HepG2 (cell line): ENCODE measurements at regions not wholly inside any gene's neighbourhood (a gene's known extent, or its start where the extent isn't known, plus 50 kb on each side); places are given as distances from the start of the nearest gene placed in this dataset.

Experiments used
- ATAC-seq: fragments of 200-7000 bp; cut with Tn5 transposase; 3 replicates; pipeline ENCODE4 v1.9.1; 2020; ENCODE audit warnings: mild to moderate bottlenecking, moderate library complexity
- BruUV-seq: library from RNA; stranded (reverse); fragments of 400-500 nt; replicated peaks from 2 replicates; lab custom pipeline; 2021; lab: Mats Ljungman, UMichigan
- CTCF ChIA-PET: fragments of 300-600 bp; formaldehyde crosslinking; extraction: SDS; loops from one replicate; lab custom pipeline; 2021; ENCODE audit warnings: low total read pairs, inconsistent platforms, low intra/inter-chr PET ratio; lab: Yijun Ruan, JAX
- POLR2A ChIA-PET: fragments of 350-600 bp; sonication (Branson Sonifier 250); formaldehyde crosslinking; loops from one replicate; lab custom pipeline; 2020; ENCODE audit warnings: antibody characterized with exemption, inconsistent platforms; lab: Yijun Ruan, JAX
- DNase-seq: peaks from one replicate; pipeline ENCODE4 v3.0.0-alpha.2; 2015; ENCODE audit warnings: low spot score
- FAIRE-seq: peaks from 3 replicates; lab custom pipeline; 2011; peaks lifted over from hg19 to GRCh38; lab: Jason Lieb, UNC
- H2AFZ ChIP-seq: one replicate; pipeline ENCODE4 v1.6.1; 2011; ENCODE audit warnings: low read length, inconsistent platforms
- H3K27ac ChIP-seq: fragments of 300-600 bp; 3 replicates; pipeline ENCODE4 v1.8.0; 2011; ENCODE audit warnings: mixed run types, mild to moderate bottlenecking, mixed read lengths, low read length, inconsistent platforms; ENCODE audit not compliant: insufficient read depth; ENCODE audit errors: extremely low read length
- H3K27me3 ChIP-seq, 2 experiments: fragments of 200-600 bp in 1 of 2; 2 replicates in 1 of 2; 3 replicates in 1 of 2; pipeline versions ENCODE4 v1.6.0 to v1.8.0; 2011; ENCODE audit warnings: low read length in 2 of 2, mild to moderate bottlenecking in 2 of 2, moderate library complexity in 2 of 2, inconsistent platforms in 1 of 2; ENCODE audit not compliant: insufficient read depth in 2 of 2, control insufficient read depth in 1 of 2
- H3K36me3 ChIP-seq, 2 experiments: fragments of 200-600 bp in 1 of 2; replicated peaks in 1 of 2; 2 replicates in 1 of 2; 3 replicates in 1 of 2; pipeline versions ENCODE4 v1.5.1 to v1.8.0; 2011; ENCODE audit warnings: low read length in 2 of 2, inconsistent platforms in 1 of 2; ENCODE audit not compliant: insufficient read depth in 2 of 2, control insufficient read depth in 1 of 2
- H3K4me1 ChIP-seq: 2 replicates; pipeline ENCODE4 v1.5.1; 2012; ENCODE audit warnings: low read length, inconsistent platforms; ENCODE audit not compliant: insufficient read depth
- H3K4me2 ChIP-seq: 2 replicates; pipeline ENCODE4 v1.6.0; 2011; ENCODE audit warnings: low read depth, low read length, inconsistent platforms
- H3K4me3 ChIP-seq, 3 experiments: fragments of 200-600 bp in 1 of 3; sonication (generic), shearing (Covaris generic) in 1 of 3; replicated peaks in 1 of 3; 2 replicates each; pipeline ENCODE4 v1.5.1; 2011 to 2016; ENCODE audit warnings: low read length in 3 of 3, inconsistent platforms in 2 of 3, low read depth in 2 of 3, mild to moderate bottlenecking in 2 of 3, control low read depth in 1 of 3, mixed read lengths in 1 of 3; ENCODE audit not compliant: insufficient read depth in 1 of 3
- H3K79me2 ChIP-seq: one replicate; pipeline ENCODE4 v1.6.1; 2011; ENCODE audit warnings: low read length, inconsistent platforms; ENCODE audit not compliant: insufficient read depth
- H3K9ac ChIP-seq: 2 replicates; pipeline ENCODE4 v1.6.0; 2011; ENCODE audit warnings: mild to moderate bottlenecking, low read depth, low read length, inconsistent platforms; ENCODE audit not compliant: insufficient read depth
- H3K9me3 ChIP-seq: 2 replicates; pipeline ENCODE4 v1.5.1; 2012; ENCODE audit warnings: mild to moderate bottlenecking, low read length
- H4K20me1 ChIP-seq: 2 replicates; pipeline ENCODE4 v1.6.0; 2011; ENCODE audit warnings: inconsistent platforms, mild to moderate bottlenecking, low read length, moderate library complexity; ENCODE audit not compliant: insufficient read depth
- CENPBD1 ChIP-seq: sonication (generic); formaldehyde crosslinking; IDR thresholded peaks from 2 replicates; pipeline ENCODE4 v1.8.0; 2022; ENCODE audit warnings: missing genetic modification reagents, low read depth, mild to moderate bottlenecking, borderline replicate concordance
- HDAC6 ChIP-seq: fragments of 200-600 bp; sonication (generic); IDR thresholded peaks from 2 replicates; pipeline ENCODE4 v1.7.0; 2017; ENCODE audit warnings: mild to moderate bottlenecking, antibody characterized with exemption, low read length, low read depth
- IKZF4 ChIP-seq: sonication (generic); formaldehyde crosslinking; IDR thresholded peaks from 2 replicates; pipeline ENCODE4 v1.5.1; 2020; ENCODE audit warnings: borderline replicate concordance, mild to moderate bottlenecking, low read depth, missing genetic modification reagents; ENCODE audit errors: not compliant biosample characterization
- KLF12 ChIP-seq: sonication (generic); formaldehyde crosslinking; IDR thresholded peaks from 2 replicates; pipeline ENCODE4 v1.4.0; 2020; ENCODE audit warnings: missing genetic modification reagents, borderline replicate concordance
- MAFF ChIP-seq: IDR thresholded peaks from 2 replicates; pipeline ENCODE4 v1.6.1; 2011; ENCODE audit warnings: low read depth, low read length, improper control_type of control experiment
- MAFK ChIP-seq, 2 experiments: IDR thresholded peaks in 1 of 2; conservative IDR thresholded peaks in 1 of 2; 2 replicates each; pipeline ENCODE4 v1.6.1; 2011; ENCODE audit warnings: improper control_type of control experiment in 2 of 2, low read length in 2 of 2
- NFATC3 ChIP-seq: sonication (generic); formaldehyde crosslinking; IDR thresholded peaks from 2 replicates; pipeline ENCODE4 v1.5.1; 2020; ENCODE audit warnings: mild to moderate bottlenecking, missing genetic modification reagents
- SMYD3 ChIP-seq: sonication (generic); formaldehyde crosslinking; IDR thresholded peaks from 2 replicates; pipeline ENCODE4 v1.8.1; 2023; ENCODE audit warnings: mild to moderate bottlenecking, missing genetic modification reagents
- TP53 ChIP-seq: sonication (generic); formaldehyde crosslinking; conservative IDR thresholded peaks from 2 replicates; pipeline ENCODE4 v1.4.0; 2020; ENCODE audit warnings: missing genetic modification reagents
- ZFP1 ChIP-seq: IDR thresholded peaks from 2 replicates; pipeline ENCODE4 v1.6.1; 2016
- ZNF205 ChIP-seq: IDR thresholded peaks from 2 replicates; pipeline ENCODE4 v1.6.1; 2018; ENCODE audit warnings: missing biosample characterization, missing genetic modification reagents
- WGBS: methylation state at CpG from one replicate; pipeline ENCODE4 v1.1.6; 2017; ENCODE audit warnings: low lambda C conversion rate; 5-methylcytosine and 5-hydroxymethylcytosine counted together
- in situ Hi-C: cut with HindIII; loops from 2 replicates; pipeline ENCODE4 v1.10.0; 2017; ENCODE audit warnings: low pct_unique_long_range_greater_than_20kb; ENCODE audit not compliant: extremely low pct_ligation_motif_present
- intact Hi-C: fragments of 100-400 bp; cut with micrococcal nuclease; formaldehyde crosslinking; loops from one replicate; pipeline ENCODE4 v1.10.0; 2022; ENCODE audit not compliant: unreplicated experiment

- no peaks in the 10 kb centered on the region for H3K36me3 ChIP-seq
- intact Hi-C loops, result no loop called here
- H3K4me3 ChIP-seq, result no peak overlapping the region
- H2AFZ ChIP-seq, result no peak overlapping the region
- H3K27ac ChIP-seq, result no peak overlapping the region
- peaks cover 24% of the 10 kb centered on the region for H3K9me3 ChIP-seq
- no peaks in the 10 kb centered on the region for H3K27me3 ChIP-seq
- CTCF ChIA-PET, result no interaction called here
- TF ChIP-seq HDAC6 (no peak), KLF12 (CRISPR knock-in tag) (no peak), ZFP1 (CRISPR knock-in tag) (peak; percentile 95)
- TF ChIP-seq, all 625 proteins: peak for 1
- no TSS peak for BruUV-seq
- Histone ChIP-seq H3K9ac (no peak overlapping the region), H3K4me1 (no peaks in the 10 kb centered on the region), H4K20me1 (no peaks in the 10 kb centered on the region), H3K4me2 (no peak overlapping the region), H3K79me2 (no peaks in the 10 kb centered on the region)
- DNase-seq, result no peak
- POLR2A ChIA-PET, result no interaction called here
- no peak for FAIRE-seq
- in situ Hi-C loops, result no loop called here
- WGBS, result 1% methylated on average over 2 of the region's 2 CpGs
- no peak for ATAC-seq
These were observed 142.8 kb downstream of the LPIN1 start for GRCh38 chr2:11889101-11889850.

GRCh38 chr2:11889854-11890253, 143.4 kb downstream of the LPIN1 start:
- Histone ChIP-seq H3K79me2 (no peaks in the 10 kb centered on the region), H3K4me1 (no peaks in the 10 kb centered on the region), H4K20me1 (no peaks in the 10 kb centered on the region), H3K27ac (no peak overlapping the region), H3K4me2 (no peak overlapping the region), H3K27me3 (no peaks in the 10 kb centered on the region), H2AFZ (no peak overlapping the region)
- in situ Hi-C loops (no loop called here), intact Hi-C loops (no loop called here)
- no peak for DNase-seq
- no peak for FAIRE-seq
- CTCF ChIA-PET, result no interaction called here
- POLR2A ChIA-PET, result no interaction called here
- TF ChIP-seq CENPBD1 (CRISPR knock-in tag), result no peak
- peak; percentile 94 to 98 for TF ChIP-seq MAFK (conservative IDR thresholded peaks at IDR 0.05 in 1 of 2, IDR thresholded peaks at IDR 0.05 in 1 of 2; ENCODE audit: low read length in 2 of 2)
- TF ChIP-seq MAFF, result peak; percentile 94
- no peak for TF ChIP-seq ZNF205 (CRISPR knock-in tag)
- TF ChIP-seq TP53 (CRISPR knock-in tag), result no peak
- no peak for TF ChIP-seq SMYD3
- no peak for TF ChIP-seq IKZF4 (CRISPR knock-in tag)
- no peak for TF ChIP-seq NFATC3 (CRISPR knock-in tag)
- TF ChIP-seq, all 625 proteins: peak for 2
- no peak overlapping the region for H3K4me3 ChIP-seq
- H3K36me3 ChIP-seq, result no peaks in the 10 kb centered on the region
- no TSS peak for BruUV-seq
- peaks cover 29% of the 10 kb centered on the region for H3K9me3 ChIP-seq
- no peak for ATAC-seq
- no peak overlapping the region for H3K9ac ChIP-seq
- WGBS, result 0% methylated on average over 1 of the region's 1 CpG
